Amniotic stem cell (primary cell): ENCODE measurements at regions not wholly inside any gene's neighbourhood (a gene's known extent, or its start where the extent isn't known, plus 50 kb on each side); places are given as distances from the start of the nearest gene placed in this dataset.
A peak's percentile ranks its signal among the peaks of the same experiment; 100 is the strongest.

ENCODE experiments used
- DNase-seq: peaks from one replicate; lab custom pipeline; 2025; lab: John Stamatoyannopoulos, UW

DNA sequence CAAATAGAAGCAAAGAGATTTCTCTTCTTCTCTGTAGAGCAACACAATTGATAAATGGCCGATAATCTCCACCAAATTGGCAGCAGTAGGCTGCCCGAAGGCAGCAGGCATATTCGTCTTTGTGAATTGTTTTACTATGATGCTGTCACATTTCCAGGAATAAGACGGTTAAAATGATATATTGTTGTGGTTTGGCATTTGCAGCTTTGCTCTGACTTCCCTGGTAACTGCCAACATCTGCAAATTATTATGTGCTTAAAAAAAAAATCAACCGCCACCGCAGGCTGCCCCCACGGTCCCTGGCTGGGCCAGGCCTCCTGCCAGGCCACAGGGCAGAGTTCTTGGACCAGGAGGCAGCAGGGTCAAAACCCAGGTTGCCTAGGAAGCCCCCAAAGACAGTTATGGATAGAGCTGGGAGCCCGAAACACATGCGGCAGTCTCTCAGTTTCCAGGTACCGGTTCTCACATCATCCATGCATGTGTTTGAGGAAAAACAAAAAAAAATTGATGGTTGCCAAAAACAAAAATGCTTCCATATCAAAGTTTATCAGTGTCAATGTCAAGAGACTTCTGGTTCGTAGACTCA lies 179.3 kb downstream of the ETS2 start:
- DNase-seq, result no peak

DNA sequence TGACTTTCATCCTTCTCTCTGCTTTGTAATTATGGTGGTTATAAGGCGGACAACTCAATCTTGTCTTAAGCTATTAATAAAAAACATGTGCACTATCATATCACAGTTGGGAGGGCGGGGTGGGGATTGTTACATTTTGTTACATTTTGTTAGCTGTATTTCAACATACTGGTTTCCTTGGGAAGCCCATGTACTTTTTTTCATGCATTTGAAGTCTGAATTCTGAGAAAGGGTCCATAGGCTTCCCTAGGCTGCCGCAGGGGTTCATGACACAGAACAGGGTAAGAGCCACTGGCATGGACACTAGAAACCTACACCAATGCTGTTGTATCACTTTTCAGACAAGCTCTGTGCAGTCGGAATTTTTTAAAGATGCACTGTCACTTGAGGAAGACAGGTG lies 178.8 kb downstream of the ETS2 start:
- no peak for DNase-seq

DNA sequence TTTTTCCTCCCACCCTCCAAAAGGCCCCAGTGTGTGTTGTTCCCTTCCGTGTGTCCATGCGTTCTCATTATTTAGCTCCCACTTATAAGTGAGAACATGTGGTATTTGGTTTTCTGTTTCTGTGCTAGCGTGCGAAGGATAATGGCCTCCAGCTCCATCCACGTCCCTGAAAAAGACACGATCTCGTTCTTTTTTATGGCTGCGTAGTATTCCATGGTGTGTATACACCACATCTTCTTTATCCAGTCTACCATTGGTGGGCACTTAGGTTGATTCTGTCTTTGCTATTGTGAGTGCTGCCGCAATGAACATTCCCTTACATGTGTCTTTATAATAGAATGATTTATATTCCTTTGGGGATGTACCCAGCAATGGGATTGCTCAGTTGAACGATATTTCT lies 177.8 kb downstream of the ETS2 start:
- DNase-seq, result no peak

DNA sequence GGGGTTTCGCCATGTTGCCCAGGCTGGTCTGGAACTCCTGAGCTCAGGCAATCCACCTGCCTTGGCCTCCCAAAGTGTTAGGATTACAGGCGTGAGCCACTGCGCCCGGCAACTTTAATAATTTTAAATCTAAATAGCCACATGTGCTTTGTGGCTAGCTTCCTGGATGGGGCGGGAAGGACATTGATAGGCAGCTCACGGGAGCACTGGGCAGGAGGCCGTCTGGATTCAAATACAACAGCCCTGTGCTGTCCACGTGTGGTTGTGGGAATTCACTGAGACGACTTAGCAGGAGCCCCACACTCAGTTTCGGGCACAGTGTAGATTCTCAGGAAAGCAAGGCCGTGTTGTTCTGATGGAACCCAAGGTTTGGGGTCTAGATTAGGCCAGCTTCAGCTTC lies 177.1 kb downstream of the ETS2 start:
- DNase-seq, result no peak

DNA sequence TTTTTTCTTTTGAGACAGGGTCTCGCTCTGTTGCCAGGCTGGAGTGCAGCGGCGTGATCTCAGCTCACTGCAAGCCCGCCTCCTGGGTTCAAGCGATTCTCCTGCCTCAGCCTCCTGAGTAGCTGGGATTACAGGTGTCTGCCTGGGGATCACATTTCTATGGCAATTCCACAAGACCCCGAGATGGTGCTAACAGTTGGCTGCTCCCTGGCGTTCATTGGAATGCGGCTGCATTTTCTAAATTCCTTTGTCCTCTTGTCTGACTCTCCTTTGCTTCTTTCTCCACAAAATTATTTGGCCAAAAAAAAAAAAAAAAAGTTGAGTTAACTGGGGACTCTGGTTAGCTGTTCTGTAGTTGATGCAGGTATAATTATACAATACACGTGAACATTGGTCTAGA lies 176.4 kb downstream of the ETS2 start:
- no peak for DNase-seq

DNA sequence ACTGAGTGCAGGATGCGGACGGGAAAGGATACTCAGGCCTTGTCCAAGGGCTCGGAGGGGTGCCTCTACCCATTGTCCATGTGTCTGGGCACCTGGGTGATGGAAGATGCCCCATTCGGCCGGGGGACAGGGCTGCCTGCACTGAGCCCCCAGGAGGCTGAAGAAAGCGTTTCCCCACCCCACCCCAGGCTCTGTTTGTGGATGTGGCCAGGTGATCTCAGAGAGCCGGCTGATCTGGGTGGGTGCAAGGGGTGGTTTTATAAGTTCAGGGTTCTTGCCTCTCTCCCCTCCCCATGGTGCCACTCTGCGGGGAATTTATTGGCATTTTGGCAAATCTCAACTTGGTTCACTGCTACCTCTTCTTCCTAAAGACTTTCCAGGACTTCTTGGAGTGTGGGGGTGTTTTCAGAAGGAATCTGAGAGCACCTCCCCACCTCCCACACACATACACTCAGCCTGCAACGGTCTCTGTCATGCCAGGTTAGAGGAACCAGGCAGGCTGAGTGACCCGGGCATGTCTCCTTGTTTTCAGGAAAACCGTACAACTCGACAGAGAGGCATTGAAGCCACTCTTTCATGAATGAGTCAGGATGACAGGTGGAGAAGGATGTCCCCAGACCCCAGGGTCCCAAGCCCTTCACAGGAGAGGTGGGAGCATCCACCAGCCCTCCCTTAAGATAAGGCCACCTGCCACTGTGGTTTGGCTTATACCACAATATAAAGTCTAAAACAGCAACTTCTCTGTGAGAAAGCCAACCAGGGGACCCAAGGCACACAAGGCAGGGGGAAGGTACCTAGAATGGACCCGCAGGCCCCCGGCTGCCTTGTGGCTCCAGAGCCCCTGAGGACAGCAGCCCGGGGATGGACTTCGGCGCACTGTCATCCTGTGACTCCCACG lies 174.9 kb downstream of the ETS2 start:
- no peak for DNase-seq

DNA sequence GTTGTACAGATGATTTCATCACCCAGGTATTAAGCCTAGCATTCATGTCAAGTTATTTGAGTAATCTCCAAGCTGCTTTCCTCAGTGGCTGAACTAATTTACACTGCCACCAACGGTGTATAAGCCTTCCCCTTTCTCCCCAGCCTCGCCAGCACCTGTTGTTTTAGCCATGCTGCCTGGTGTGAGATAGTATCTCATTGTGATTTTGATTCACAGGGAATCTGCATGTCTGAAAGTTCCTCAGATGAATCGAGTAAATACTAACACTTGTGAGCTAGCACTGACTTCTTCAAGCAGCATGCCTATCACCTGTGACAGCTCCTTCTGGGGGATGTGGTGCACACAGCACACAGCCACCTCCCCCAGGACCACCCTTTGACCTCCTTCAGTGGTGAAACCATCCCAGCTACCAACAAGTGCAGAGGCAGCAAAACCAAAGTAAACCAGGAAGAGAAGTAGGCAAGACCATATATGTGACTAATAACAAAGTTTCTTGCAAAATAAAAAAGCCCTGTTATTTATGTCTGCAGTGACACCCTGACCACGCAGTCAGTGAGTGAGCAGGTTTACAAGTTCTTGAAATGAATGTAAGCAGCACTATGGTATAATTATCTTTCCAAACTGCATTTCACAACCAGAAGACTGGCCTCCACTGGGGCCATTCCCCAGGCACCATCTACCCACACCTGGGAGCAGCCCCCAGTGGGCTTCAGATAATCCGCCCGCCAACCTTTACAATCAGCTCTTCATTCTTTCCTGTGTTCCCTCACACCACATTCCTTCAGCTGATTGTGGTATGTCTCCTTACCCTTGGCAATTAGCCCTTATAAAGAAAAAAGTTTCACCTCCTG lies 173.8 kb downstream of the ETS2 start:
- no peak for DNase-seq

DNA sequence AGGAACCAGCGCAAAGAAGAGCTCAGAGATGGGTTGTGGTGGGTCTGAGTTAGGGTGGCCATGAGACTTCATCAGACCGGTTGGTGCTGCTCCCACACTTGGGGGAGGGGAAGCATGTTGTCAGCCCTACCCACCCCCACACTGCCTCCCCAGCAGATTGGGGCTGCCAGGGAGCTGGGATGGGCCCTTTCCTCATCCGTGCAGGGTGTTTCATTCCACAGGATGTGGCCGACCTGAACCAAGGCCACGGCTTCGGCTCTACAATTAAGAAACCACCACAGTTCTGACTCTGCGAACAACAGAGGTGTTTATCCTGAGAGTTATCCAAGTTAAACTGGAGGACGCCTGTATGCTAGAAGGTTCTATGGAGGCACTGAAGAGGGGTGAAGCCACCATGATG lies 171.2 kb downstream of the ETS2 start:
- no peak for DNase-seq

DNA sequence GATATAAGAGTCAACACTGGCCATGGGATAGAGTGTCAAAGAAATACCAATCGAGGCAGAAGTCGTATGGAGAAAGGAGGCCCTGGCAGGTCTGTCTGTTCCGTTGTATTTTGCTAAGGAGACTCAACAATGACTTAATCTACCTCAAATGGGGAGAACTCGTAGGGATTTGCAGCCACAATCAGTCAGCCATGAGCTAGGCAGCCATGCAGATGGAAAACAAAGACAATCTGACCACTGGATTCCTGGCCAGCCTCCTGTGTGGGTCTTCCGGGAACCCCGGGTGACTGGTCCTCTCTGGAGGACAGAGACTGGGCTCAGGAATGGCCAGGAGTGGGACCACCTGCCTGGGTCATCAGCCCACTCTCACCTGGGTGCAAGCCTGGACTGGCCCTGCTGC lies 167.8 kb downstream of the ETS2 start:
- no peak for DNase-seq

DNA sequence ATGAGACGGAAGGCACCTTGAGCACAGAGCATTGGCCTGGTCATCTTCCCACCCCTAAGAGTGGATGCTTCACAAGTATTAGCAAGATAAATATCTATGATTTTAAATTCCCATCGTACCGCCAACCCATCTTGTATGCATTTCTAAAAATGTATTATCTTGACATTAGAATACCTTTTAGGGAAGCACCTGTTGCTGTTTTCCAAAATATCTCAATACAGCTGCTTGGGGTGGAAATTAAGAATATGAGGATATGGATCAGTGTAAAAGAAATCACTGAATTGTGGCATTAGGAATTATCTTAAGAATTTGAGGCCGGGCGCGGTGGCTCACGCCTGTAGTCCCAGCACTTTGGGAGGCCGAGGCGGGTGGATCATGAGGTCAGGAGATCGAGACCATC lies 166.3 kb downstream of the ETS2 start:
- no peak for DNase-seq

DNA sequence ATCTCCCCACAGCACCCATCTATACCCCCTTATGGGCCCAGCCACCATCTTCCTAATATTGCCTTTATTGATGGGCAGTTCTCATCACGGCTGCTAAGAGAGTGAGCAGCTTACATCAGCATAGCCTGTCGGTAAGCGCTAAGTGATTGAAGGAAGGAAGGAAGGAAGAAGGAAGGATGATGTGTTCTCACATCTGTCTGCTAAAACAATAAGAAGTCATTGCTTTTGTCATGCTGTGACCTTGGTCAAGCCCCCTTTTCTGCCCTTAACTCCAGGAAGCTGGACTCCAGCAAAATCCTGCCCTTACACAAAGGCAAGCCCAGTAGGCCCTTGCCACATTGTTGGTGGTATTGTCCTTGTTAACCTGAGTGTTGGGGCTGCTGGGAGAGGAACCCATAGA lies 165.0 kb downstream of the ETS2 start:
- no peak for DNase-seq

DNA sequence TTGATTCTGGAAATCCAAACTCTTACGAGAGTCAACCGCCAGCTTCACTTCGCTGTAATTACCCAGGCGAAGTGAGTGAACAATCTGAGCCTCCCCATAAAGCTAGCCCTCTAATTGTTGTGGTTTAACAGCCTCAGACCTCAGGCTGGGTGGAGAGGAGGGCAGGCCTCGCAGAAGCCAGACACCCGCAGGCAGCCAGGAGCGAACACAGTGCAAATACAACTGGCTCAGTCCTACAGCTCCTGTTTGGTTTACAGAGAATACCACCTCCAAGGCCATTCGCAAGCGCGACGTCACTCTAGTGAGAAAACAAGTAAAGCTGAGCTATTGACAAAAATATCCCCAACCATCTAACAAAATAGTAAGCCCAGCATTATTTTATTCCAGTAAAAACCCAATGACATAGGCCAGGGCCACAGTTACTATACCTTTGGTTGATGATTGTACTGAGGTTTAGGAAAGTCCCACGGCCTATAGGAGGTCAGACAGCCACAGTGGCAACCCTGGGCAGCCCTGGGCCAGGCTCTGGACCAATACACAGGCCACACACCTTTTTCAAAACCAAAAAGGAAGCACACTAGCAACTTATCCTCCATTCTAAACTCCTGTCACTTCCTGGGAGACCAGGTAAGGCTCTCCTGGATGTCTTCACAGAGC lies 163.3 kb downstream of the ETS2 start:
- DNase-seq, result no peak

DNA sequence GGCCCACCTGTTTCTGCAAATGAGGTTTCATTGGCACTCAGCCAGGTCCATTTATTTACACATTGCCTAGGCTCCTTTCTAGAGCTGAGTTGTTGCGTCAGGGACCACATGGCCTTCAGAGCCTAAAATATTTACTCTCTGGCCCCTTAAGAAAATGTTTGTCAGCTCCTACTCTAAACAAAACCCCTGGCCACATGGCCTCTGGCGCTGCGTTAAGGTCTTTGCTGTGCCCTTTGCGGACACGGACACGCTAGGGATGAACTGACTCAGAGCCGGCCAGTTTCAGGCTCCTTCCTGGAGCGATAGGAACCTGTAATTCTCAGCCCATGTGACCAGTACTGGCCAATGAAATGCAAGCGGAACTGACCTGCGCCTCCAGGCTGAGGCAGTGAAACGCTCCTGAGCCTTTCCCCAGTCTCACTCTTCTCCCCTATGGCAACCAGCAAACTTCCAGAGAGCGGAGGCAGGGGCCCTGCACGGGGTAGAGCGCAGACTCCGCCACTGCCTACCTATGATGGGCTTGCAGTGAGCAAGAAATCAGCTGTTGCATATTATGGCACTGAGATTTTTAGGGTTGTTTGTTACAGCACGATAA lies 160.3 kb downstream of the ETS2 start:
- no peak for DNase-seq

DNA sequence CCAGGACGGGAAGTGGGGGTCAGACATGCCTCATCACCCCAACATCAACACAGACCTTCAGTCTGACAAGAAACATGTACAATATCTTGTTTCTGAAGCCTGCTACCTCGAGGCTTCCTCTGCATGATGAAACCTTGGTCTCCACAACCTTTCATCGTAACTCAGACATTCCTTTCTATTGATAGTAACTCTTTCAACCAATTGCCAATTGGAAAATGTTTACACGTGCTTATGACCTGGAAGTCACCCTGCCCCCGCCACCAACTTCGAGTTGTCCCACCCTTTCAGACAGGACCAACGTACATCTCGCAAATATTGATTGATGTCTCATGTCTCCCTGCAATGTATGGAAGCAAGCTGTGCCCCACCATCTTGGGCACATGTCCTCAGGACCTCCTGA lies 159.5 kb downstream of the ETS2 start:
- no peak for DNase-seq

DNA sequence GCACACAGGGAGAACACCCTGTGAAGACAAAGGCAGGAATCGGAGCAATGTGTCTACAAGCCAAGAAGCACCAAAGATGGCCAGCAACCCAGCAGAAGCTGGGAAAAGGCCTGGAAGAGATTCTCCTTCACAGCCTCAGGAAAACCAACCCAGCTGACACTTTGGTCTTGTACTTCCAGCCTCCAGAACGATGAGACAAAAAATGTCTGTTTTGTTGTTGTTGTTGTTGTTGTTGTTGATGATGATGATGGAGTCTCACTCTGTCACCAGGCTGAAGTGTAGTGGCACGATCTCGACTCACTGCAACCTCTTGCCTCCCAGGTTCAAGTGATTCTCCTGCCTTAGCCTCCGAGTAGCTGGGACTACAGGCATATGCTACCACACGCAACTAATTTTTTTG lies 157.3 kb downstream of the ETS2 start:
- DNase-seq, result no peak

DNA sequence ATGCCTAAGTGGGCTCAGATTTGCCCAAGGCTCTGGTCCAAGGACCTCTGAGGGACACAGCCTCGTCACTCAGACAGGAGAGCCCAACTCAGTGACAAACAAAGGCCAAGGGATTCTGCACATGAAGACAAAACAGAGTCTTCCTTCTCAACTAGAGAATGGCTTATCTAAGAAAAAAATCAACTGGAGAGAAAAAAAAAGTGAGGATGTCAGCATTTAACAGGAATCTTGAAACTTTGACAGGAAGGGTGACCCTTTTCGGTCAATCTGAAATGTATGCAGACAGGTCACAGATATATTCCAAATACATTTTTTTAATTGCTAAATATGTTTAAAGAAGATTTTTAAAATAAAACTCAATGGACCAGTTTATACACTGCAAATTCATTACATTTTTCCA lies 154.5 kb downstream of the ETS2 start:
- no peak for DNase-seq

DNA sequence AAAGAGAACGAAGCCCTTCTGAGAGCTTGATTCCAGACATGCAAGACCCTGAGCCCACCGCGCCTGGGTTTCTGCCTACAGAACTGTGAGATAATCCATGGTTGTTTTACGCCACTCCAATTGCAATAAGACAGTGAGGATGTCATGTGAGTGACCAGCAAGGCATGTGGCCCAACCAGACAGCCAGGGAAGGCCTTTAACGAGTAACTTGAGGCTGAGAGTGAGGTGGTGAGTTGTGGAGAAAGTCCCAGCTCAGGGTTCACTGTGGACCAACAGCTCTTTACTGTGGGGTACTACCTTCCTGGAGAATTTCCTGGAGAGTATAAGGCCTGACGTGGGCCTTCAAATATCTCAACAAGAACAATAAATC lies 153.9 kb downstream of the ETS2 start:
- DNase-seq, result no peak

DNA sequence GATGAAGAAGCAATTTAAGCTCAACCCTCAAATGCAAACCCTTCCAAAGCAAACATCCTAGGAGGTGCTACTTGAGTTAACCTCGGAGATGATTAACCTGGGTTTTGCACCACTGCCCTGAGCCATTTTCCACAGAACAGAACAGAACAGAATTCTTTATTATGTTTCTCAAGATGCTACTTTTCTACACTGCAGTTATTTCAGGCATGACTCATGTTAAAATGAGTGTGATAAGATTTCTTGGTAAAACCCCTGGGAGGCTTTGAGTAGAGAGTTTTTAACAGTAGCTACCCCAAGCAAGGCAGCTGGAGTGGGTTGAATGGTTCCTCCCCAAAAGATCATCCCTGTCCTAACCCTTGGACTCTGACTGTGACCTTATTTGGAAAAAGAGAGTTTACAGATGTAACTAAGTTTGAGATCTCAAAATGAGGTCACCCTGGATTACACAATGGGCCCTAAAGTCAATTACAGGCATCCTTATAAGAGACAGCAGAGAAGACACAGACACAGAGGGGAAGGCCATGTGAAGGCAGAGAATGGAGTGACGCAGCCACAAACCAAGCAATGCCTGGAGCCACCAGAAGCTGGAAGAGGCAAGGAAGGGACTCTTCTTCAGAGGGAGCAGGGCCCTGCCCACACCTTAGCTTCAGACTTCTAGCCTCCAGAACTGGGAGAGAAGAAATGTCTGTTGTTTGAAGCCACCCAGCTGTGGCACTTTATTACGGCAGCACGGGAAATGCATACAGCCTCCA lies 153.4 kb downstream of the ETS2 start:
- peak; percentile 21 for DNase-seq

DNA sequence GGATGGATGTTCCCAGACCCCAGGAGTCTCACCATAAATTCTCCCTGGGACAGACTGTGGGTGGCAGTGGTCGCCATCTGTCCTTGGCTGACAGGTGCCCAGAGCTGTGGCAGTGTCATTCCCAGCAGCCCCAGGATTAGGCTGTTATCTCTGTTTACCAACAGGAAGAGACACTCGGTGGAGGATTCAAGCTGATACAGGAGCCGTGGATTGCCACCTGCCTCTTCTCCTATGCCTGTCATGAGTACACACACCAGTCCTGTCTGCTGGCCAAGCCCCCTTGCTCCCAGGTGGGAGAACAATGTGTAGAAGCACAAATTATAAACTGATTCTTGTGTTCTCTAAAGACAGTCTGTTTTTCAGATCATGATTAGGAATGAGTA lies 152.6 kb downstream of the ETS2 start:
- DNase-seq, result no peak

DNA sequence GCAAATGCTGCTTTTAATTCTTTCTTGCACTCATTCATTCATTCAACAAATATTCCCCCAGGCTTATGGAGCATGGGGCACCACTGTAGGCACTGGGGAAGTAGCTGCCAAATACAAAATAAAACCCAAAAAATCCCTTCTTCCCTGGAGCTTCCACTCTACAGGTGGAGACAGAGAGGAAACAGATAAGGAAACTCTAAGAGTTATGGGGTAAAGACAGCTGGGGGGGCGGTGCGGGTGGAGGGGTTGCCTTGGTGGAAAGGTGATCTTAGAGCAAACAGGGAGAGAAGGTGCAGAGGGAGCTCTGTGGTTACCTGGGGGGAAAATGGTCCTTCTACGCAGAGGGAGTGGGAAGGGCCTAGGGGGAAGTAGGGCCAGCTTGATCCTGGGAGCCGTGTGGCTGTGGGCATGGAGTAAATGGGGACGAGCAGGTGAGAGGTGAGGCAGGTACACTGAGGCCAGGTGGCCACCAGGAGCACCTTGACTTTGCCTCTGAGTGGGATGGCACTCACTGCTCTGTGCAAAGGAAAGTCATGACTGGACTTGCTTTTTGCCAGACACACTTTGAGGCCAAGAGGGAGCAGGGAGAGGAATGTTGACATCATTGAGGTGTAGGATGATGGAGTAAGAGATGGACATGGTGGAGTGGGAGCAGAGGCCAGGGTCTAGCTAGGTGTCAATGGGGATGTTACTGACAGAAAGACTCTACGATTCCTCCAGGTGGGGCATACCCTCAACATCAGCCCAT lies 152.0 kb downstream of the ETS2 start:
- DNase-seq, result no peak
